H1 (cell line): ENCODE measurements at regions not wholly inside any gene's neighbourhood (a gene's known extent, or its start where the extent isn't known, plus 50 kb on each side); places are given as distances from the start of the nearest gene placed in this dataset.

ENCODE experiments used
- CTCF ChIA-PET: fragments of 300-600 bp; sonication (Branson Sonifier 250); formaldehyde crosslinking; loops from one replicate; lab custom pipeline; 2021; ENCODE audit not compliant: partially characterized antibody; lab: Charles Lee
- POLR2A ChIA-PET: fragments of 300-600 bp; sonication (Branson Sonifier 250); formaldehyde crosslinking; loops from one replicate; lab custom pipeline; 2021; ENCODE audit warnings: inconsistent platforms; ENCODE audit not compliant: partially characterized antibody; lab: Charles Lee
- DNase-seq, 2 experiments: peaks; one replicate each; pipeline versions ENCODE4 v3.0.0 to v3.0.0-alpha.2; 2010 to 2022; ENCODE audit warnings: low spot score in 2 of 2, low read depth in 1 of 2, mixed read lengths in 1 of 2
- FAIRE-seq: peaks from 2 replicates; lab custom pipeline; 2011; peaks lifted over from hg19 to GRCh38; lab: Jason Lieb, UNC
- H2AFZ ChIP-seq: 2 replicates; pipeline ENCODE4 v1.8.1; 2012; ENCODE audit warnings: low read length, inconsistent platforms
- H2AK5ac ChIP-seq: 2 replicates; pipeline ENCODE4 v1.6.1; 2013; ENCODE audit warnings: low read depth, low read length
- H2BK120ac ChIP-seq: replicated peaks from 2 replicates; pipeline ENCODE3; 2013; ENCODE audit warnings: low read depth, low read length, inconsistent platforms
- H2BK12ac ChIP-seq: 2 replicates; pipeline ENCODE4 v1.6.1; 2013; ENCODE audit warnings: low read depth, low read length
- H2BK15ac ChIP-seq: 2 replicates; pipeline ENCODE4 v1.6.1; 2013; ENCODE audit warnings: low read length
- H2BK20ac ChIP-seq: 2 replicates; pipeline ENCODE4 v1.6.1; 2013; ENCODE audit warnings: low read length
- H2BK5ac ChIP-seq: 2 replicates; pipeline ENCODE4 v1.6.1; 2013; ENCODE audit warnings: low read depth, low read length
- H3K14ac ChIP-seq: 2 replicates; pipeline ENCODE4 v1.6.1; 2013; ENCODE audit warnings: inconsistent platforms; ENCODE audit not compliant: insufficient read length
- H3K18ac ChIP-seq: 2 replicates; pipeline ENCODE4 v1.6.1; 2013; ENCODE audit warnings: low read length; ENCODE audit errors: extremely low read depth
- H3K23ac ChIP-seq: 2 replicates; pipeline ENCODE4 v1.6.1; 2013; ENCODE audit warnings: inconsistent platforms; ENCODE audit not compliant: insufficient read length
- H3K23me2 ChIP-seq: 2 replicates; pipeline ENCODE4 v1.6.1; 2013; ENCODE audit warnings: low read depth, low read length
- H3K27ac ChIP-seq: 2 replicates; pipeline ENCODE4 v1.6.1; 2011; ENCODE audit warnings: low read depth, low read length, inconsistent platforms
- H3K27me3 ChIP-seq, 4 experiments: replicated peaks in 1 of 4; 1 replicate in 1 of 4; 2 replicates in 3 of 4; pipeline versions ENCODE4 v1.6.1 to v1.8.1; 2011 to 2013; ENCODE audit warnings: low read length in 3 of 4, mild to moderate bottlenecking in 3 of 4, inconsistent platforms in 2 of 4, mixed read lengths in 2 of 4, moderate library complexity in 1 of 4; ENCODE audit not compliant: control insufficient read depth in 3 of 4, insufficient read depth in 3 of 4; ENCODE audit errors: extremely low read depth in 1 of 4
- H3K36me3 ChIP-seq, 4 experiments: 2 replicates each; pipeline versions ENCODE4 v1.6.1 to v1.8.1; 2011 to 2013; ENCODE audit warnings: mild to moderate bottlenecking in 4 of 4, low read length in 3 of 4, moderate library complexity in 2 of 4, control low read depth in 1 of 4, inconsistent platforms in 1 of 4; ENCODE audit not compliant: insufficient read depth in 4 of 4, control insufficient read depth in 2 of 4
- H3K4ac ChIP-seq: replicated peaks from 2 replicates; pipeline ENCODE3; 2013; ENCODE audit warnings: low read length, low read depth, mixed read lengths, inconsistent platforms; ENCODE audit not compliant: insufficient read length
- H3K4me1 ChIP-seq, 4 experiments: replicated peaks in 1 of 4; 1 replicate in 1 of 4; 2 replicates in 3 of 4; pipeline versions ENCODE4 v1.6.1 to v1.8.1; 2011 to 2013; ENCODE audit warnings: low read length in 3 of 4, inconsistent platforms in 2 of 4, mixed read lengths in 1 of 4; ENCODE audit not compliant: insufficient read depth in 4 of 4, control insufficient read depth in 3 of 4
- H3K4me2 ChIP-seq, 2 experiments: 2 replicates each; pipeline versions ENCODE4 v1.6.1 to v1.8.1; 2011 to 2013; ENCODE audit warnings: low read depth in 2 of 2, low read length in 2 of 2, control low read depth in 1 of 2, inconsistent platforms in 1 of 2, mild to moderate bottlenecking in 1 of 2; ENCODE audit not compliant: insufficient read depth in 1 of 2
- H3K4me3 ChIP-seq, 4 experiments: fragments of 200-600, 300-600 bp in 1 of 4; sonication (generic), shearing (Covaris generic), sonication (Bioruptor Twin) in 1 of 4; 2 replicates each; pipeline versions ENCODE4 v1.5.1 to v1.8.1; 2011 to 2016; ENCODE audit warnings: low read length in 4 of 4, low read depth in 3 of 4, control low read depth in 2 of 4, inconsistent platforms in 2 of 4, mild to moderate bottlenecking in 2 of 4, mixed read lengths in 1 of 4, moderate library complexity in 1 of 4; ENCODE audit not compliant: insufficient read depth in 2 of 4; ENCODE audit errors: extremely low read depth in 1 of 4
- H3K56ac ChIP-seq: replicated peaks from 2 replicates; pipeline ENCODE3; 2013; ENCODE audit warnings: low read depth, mild to moderate bottlenecking, mixed read lengths, low read length, inconsistent platforms; ENCODE audit not compliant: insufficient read length
- H3K79me1 ChIP-seq: 2 replicates; pipeline ENCODE4 v1.6.1; 2013; ENCODE audit warnings: low read depth, low read length, control low read depth
- H3K79me2 ChIP-seq, 2 experiments: 2 replicates each; pipeline versions ENCODE4 v1.6.1 to v1.8.1; 2012 to 2013; ENCODE audit warnings: low read length in 2 of 2, mild to moderate bottlenecking in 2 of 2, inconsistent platforms in 1 of 2; ENCODE audit not compliant: insufficient read depth in 2 of 2, control insufficient read depth in 1 of 2
- H3K9ac ChIP-seq, 4 experiments: replicated peaks in 1 of 4; 1 replicate in 1 of 4; 2 replicates in 3 of 4; pipeline versions ENCODE4 v1.6.1 to v1.8.1; 2011 to 2013; ENCODE audit warnings: low read depth in 3 of 4, low read length in 3 of 4, control low read depth in 2 of 4, mild to moderate bottlenecking in 2 of 4, moderate library complexity in 2 of 4, inconsistent platforms in 1 of 4; ENCODE audit errors: extremely low read depth in 1 of 4
- H3K9me3 ChIP-seq, 2 experiments: 2 replicates each; pipeline versions ENCODE4 v1.6.1 to v1.8.1; 2012 to 2013; ENCODE audit warnings: mild to moderate bottlenecking in 2 of 2, moderate library complexity in 2 of 2, control low read depth in 1 of 2, inconsistent platforms in 1 of 2, low read depth in 1 of 2, low read length in 1 of 2, mixed read lengths in 1 of 2; ENCODE audit not compliant: insufficient read depth in 2 of 2
- H4K20me1 ChIP-seq, 2 experiments: replicated peaks in 1 of 2; 2 replicates each; pipeline versions ENCODE3 to v1.8.1; 2011 to 2013; ENCODE audit warnings: inconsistent platforms in 2 of 2, low read length in 2 of 2, mild to moderate bottlenecking in 1 of 2; ENCODE audit not compliant: insufficient read depth in 2 of 2, control insufficient read depth in 1 of 2
- H4K5ac ChIP-seq: 2 replicates; pipeline ENCODE4 v1.6.1; 2013; ENCODE audit warnings: low read length, low read depth, mixed read lengths, inconsistent platforms; ENCODE audit not compliant: insufficient read length
- H4K8ac ChIP-seq: 2 replicates; pipeline ENCODE4 v1.8.0; 2013; ENCODE audit warnings: mild to moderate bottlenecking, moderate library complexity, low read length, inconsistent platforms; ENCODE audit not compliant: insufficient read depth; ENCODE audit errors: extremely low read depth
- H4K91ac ChIP-seq: replicated peaks from 2 replicates; pipeline ENCODE3; 2013; ENCODE audit warnings: low read length, mixed read lengths, inconsistent platforms; ENCODE audit not compliant: insufficient read length
- EP300 ChIP-seq, 2 experiments: IDR thresholded peaks; 1 replicate in 1 of 2; 2 replicates in 1 of 2; pipeline ENCODE4 v1.6.1; 2011 to 2012; ENCODE audit warnings: low read depth in 2 of 2, low read length in 2 of 2, mild to moderate bottlenecking in 2 of 2, borderline replicate concordance in 1 of 2, inconsistent platforms in 1 of 2, moderate library complexity in 1 of 2
- KDM1A ChIP-seq: fragments of 200-600, 300-600 bp; sonication (generic); IDR thresholded peaks from 2 replicates; pipeline ENCODE4 v1.7.1; 2016; ENCODE audit warnings: mild to moderate bottlenecking, low read length, borderline replicate concordance
- MAFK ChIP-seq: IDR thresholded peaks from 2 replicates; pipeline ENCODE4 v1.6.1; 2012; ENCODE audit warnings: low read depth, mild to moderate bottlenecking, improper control_type of control experiment, low read length
- PHF8 ChIP-seq: fragments of 200-600 bp; sonication (generic); conservative IDR thresholded peaks from 2 replicates; pipeline ENCODE4 v1.7.1; 2012; ENCODE audit warnings: low read depth, mild to moderate bottlenecking, inconsistent platforms, low read length, moderate library complexity
- SP1 ChIP-seq: IDR thresholded peaks from 2 replicates; pipeline ENCODE4 v1.6.1; 2011; ENCODE audit warnings: low read depth, low read length
- SUZ12 ChIP-seq: fragments of 200-600 bp; sonication (generic); IDR thresholded peaks from 2 replicates; pipeline ENCODE4 v1.6.1; 2012; ENCODE audit warnings: mild to moderate bottlenecking, inconsistent platforms, low read length, moderate library complexity, mixed read lengths
- TBP ChIP-seq: IDR thresholded peaks from 2 replicates; pipeline ENCODE4 v1.6.1; 2011; ENCODE audit warnings: low read depth, low read length, improper control_type of control experiment
- YY1 ChIP-seq: IDR thresholded peaks from 2 replicates; pipeline ENCODE4 v1.6.1; 2011; ENCODE audit warnings: low read depth, mild to moderate bottlenecking, low read length
- WGBS, 2 experiments: shearing (Covaris generic) in 1 of 2; methylation state at CpG; one replicate each; pipeline versions ENCODE4 v1.1.6 to v1.1.7; 2013 to 2015; ENCODE audit warnings: low lambda C conversion rate in 2 of 2, mixed read lengths in 2 of 2, inconsistent platforms in 1 of 2, low coverage in 1 of 2, missing lambda C conversion rate in 1 of 2; ENCODE audit not compliant: insufficient replicate concordance in 2 of 2, insufficient coverage in 1 of 2, insufficient read length in 1 of 2; ENCODE audit errors: extremely low coverage in 1 of 2, missing lambda C conversion rate in 1 of 2; 5-methylcytosine and 5-hydroxymethylcytosine counted together
- TF ChIP-seq, protein P1 (sequence below), 3 experiments: IDR thresholded peaks; 1 replicate in 2 of 3; 2 replicates in 1 of 3; pipeline versions ENCODE4 v1.5.1 to v1.6.1; 2011; ENCODE audit warnings: low read length in 3 of 3, mild to moderate bottlenecking in 3 of 3, inconsistent platforms in 2 of 3, low read depth in 1 of 3, moderate library complexity in 1 of 3; ENCODE audit not compliant: insufficient read depth in 1 of 3; ENCODE audit errors: control extremely low read depth in 1 of 3
- TF ChIP-seq, protein P2 (sequence below): IDR thresholded peaks from 2 replicates; pipeline ENCODE4 v1.6.1; 2012; ENCODE audit warnings: inconsistent platforms

DNA sequence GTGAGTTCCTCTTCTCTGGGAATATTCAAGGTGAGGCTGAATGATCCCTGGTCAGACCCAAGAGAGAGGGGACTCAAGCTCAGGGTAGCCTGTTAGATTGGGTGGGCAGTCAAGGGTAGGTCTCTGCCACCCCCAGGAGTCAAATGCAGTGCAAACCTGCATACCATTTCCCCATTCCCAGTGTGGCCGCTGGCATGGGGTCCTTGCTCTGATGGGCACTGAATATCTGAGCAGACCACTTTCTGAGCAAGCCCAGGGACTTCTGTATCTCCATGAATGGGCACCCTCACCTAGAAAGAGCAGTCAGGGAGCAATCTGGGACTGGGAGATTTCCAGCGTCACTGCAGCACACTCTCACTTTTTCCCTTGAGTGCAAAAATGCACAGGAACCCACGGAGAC lies 573.7 kb downstream of the BCL11B start:
- no peaks in the 10 kb centered on the region for H4K20me1 ChIP-seq
- no peak overlapping the region for H3K4ac ChIP-seq
- no peaks in the 10 kb centered on the region for H3K9me3 ChIP-seq
- H3K4me3 ChIP-seq, result no peak overlapping the region
- H3K14ac ChIP-seq, result no peak overlapping the region
- H3K79me2 ChIP-seq, result no peaks in the 10 kb centered on the region
- no peaks in the 10 kb centered on the region for H3K27me3 ChIP-seq
- no peak overlapping the region for H2BK12ac ChIP-seq
- no peaks in the 10 kb centered on the region for H3K4me1 ChIP-seq
- H3K27ac ChIP-seq, result no peak overlapping the region
- H4K91ac ChIP-seq, result no peak overlapping the region
- H2AK5ac ChIP-seq, result no peak overlapping the region
- no peak overlapping the region for H3K18ac ChIP-seq
- H2AFZ ChIP-seq, result no peak overlapping the region
- POLR2A ChIA-PET, result no interaction called here
- no peak overlapping the region for H3K56ac ChIP-seq
- no peak for TF ChIP-seq EP300 (IDR thresholded peaks at IDR 0.05; ENCODE audit: borderline replicate concordance in 1 of 2, low read depth in 2 of 2, low read length in 2 of 2)
- TF ChIP-seq SP1, result no peak
- TF ChIP-seq, protein P1, sequence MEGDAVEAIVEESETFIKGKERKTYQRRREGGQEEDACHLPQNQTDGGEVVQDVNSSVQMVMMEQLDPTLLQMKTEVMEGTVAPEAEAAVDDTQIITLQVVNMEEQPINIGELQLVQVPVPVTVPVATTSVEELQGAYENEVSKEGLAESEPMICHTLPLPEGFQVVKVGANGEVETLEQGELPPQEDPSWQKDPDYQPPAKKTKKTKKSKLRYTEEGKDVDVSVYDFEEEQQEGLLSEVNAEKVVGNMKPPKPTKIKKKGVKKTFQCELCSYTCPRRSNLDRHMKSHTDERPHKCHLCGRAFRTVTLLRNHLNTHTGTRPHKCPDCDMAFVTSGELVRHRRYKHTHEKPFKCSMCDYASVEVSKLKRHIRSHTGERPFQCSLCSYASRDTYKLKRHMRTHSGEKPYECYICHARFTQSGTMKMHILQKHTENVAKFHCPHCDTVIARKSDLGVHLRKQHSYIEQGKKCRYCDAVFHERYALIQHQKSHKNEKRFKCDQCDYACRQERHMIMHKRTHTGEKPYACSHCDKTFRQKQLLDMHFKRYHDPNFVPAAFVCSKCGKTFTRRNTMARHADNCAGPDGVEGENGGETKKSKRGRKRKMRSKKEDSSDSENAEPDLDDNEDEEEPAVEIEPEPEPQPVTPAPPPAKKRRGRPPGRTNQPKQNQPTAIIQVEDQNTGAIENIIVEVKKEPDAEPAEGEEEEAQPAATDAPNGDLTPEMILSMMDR (IDR thresholded peaks at IDR 0.05; ENCODE audit: control extremely low read depth in 1 of 3, insufficient read depth in 1 of 3, low read depth in 1 of 3, low read length in 3 of 3), result no peak
- TF ChIP-seq TBP, result no peak
- TF ChIP-seq MAFK, result no peak
- TF ChIP-seq KDM1A, result no peak
- no peak for TF ChIP-seq PHF8
- TF ChIP-seq, protein P2, sequence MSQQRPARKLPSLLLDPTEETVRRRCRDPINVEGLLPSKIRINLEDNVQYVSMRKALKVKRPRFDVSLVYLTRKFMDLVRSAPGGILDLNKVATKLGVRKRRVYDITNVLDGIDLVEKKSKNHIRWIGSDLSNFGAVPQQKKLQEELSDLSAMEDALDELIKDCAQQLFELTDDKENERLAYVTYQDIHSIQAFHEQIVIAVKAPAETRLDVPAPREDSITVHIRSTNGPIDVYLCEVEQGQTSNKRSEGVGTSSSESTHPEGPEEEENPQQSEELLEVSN, result no peak
- TF ChIP-seq YY1, result no peak
- TF ChIP-seq SUZ12, result no peak
- H3K4me2 ChIP-seq, result no peak overlapping the region
- no peaks in the 10 kb centered on the region for H3K79me1 ChIP-seq
- no peak overlapping the region for H2BK120ac ChIP-seq
- H2BK15ac ChIP-seq, result no peak overlapping the region
- no peak overlapping the region for H3K23ac ChIP-seq
- no peak overlapping the region for H2BK5ac ChIP-seq
- peaks cover 2% of the 10 kb centered on the region for H3K23me2 ChIP-seq
- no peak overlapping the region for H4K5ac ChIP-seq
- H3K9ac ChIP-seq, result no peak overlapping the region
- WGBS, 2 experiments, result 100% methylated on average over 3 of the region's 3 CpGs; no CpG with 5 or more reads in 1 of the 2 experiments
- H2BK20ac ChIP-seq, result no peak overlapping the region
- FAIRE-seq, result no peak
- CTCF ChIA-PET, result no interaction called here
- no peak overlapping the region for H4K8ac ChIP-seq
- no peaks in the 10 kb centered on the region for H3K36me3 ChIP-seq
- no peak for DNase-seq
